Astrocyte (in vitro differentiated cells and primary cell): ENCODE measurements at regions not wholly inside any gene's neighbourhood (a gene's known extent, or its start where the extent isn't known, plus 50 kb on each side); places are given as distances from the start of the nearest gene placed in this dataset.

Source experiments
- CTCF ChIP-seq: IDR thresholded peaks from 2 replicates; pipeline ENCODE4 v1.5.1; 2011; ENCODE audit warnings: low read depth, mild to moderate bottlenecking, inconsistent platforms, low read length, moderate library complexity; ENCODE audit not compliant: insufficient read depth
- EZH2 ChIP-seq: IDR thresholded peaks from 2 replicates; pipeline ENCODE4 v1.6.1; 2012; ENCODE audit warnings: mild to moderate bottlenecking, low read length, inconsistent platforms; ENCODE audit not compliant: insufficient read depth

GRCh38 chr2:128409326-128410034 is 90.8 kb upstream of the HS6ST1 start:
- TF ChIP-seq CTCF: no peak
- no peak for TF ChIP-seq EZH2
